ENCODE measurements at regions not wholly inside any gene's neighbourhood (a gene's known extent, or its start where the extent isn't known, plus 50 kb on each side); places are given as distances from the start of the nearest gene placed in this dataset.

DNA sequence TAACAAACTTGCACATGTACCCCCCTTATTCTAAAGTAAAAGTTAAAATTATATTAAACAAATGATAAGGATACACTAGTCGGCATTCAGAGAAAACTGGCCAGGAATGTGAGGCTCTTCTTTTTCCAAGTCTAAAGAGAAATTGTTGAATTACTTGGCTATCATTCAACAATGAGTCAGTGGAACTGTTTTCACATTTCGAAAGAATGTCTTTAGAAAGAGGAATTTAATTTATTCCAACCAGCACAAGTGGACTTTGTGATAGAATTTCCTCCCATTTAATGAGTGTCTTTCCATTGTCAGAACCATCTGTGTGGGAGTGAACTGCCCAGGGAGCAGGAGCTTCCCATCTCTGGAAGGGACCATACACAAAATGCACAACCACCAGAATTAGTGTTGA lies 792.2 kb downstream of the EPHA4 start:
- H3K36me3 ChIP-seq (ENCODE audit: control insufficient read depth, insufficient read depth, low read length) = no peaks in the 10 kb centered on the region
- no peak overlapping the region for H3K4me3 ChIP-seq (ENCODE audit: extremely low read depth, insufficient read depth, low read length, poor library complexity, severe bottlenecking)
- WGBS, 2 experiments (ENCODE audit: insufficient coverage in 2 of 2) = 100% methylated on average over 1 of the region's 2 CpGs; no CpG with 5 or more reads in 1 of the 2 experiments
- no peak overlapping the region for H3K27ac ChIP-seq (ENCODE audit: low read depth, low read length, severe bottlenecking)
- H3K4me1 ChIP-seq (ENCODE audit: control insufficient read depth, insufficient read depth, low read length, poor library complexity, severe bottlenecking) = no peaks in the 10 kb centered on the region
- H3K9me3 ChIP-seq (ENCODE audit: control insufficient read depth, low read length) = no peaks in the 10 kb centered on the region

GRCh38 chr2:220781622-220782241 lies 790.4 kb downstream of the EPHA4 start:
- H3K4me1 ChIP-seq (ENCODE audit: control insufficient read depth, insufficient read depth, low read length, poor library complexity, severe bottlenecking) = no peaks in the 10 kb centered on the region
- H3K9me3 ChIP-seq (ENCODE audit: control insufficient read depth, low read length) = no peaks in the 10 kb centered on the region
- H3K27ac ChIP-seq (ENCODE audit: low read depth, low read length, severe bottlenecking) = no peak overlapping the region
- H3K4me3 ChIP-seq (ENCODE audit: extremely low read depth, insufficient read depth, low read length, poor library complexity, severe bottlenecking) = no peak overlapping the region
- H3K36me3 ChIP-seq (ENCODE audit: control insufficient read depth, insufficient read depth, low read length) = no peaks in the 10 kb centered on the region
- 84 to 87% methylated on average over 3 of the region's 5 CpGs for WGBS, 2 experiments (ENCODE audit: insufficient coverage in 2 of 2)

- 96 to 100% methylated on average over 3 of the region's 5 CpGs for WGBS, 2 experiments (ENCODE audit: insufficient coverage in 2 of 2)
These were observed 789.4 kb downstream of the EPHA4 start for GRCh38 chr2:220782609-220783113.

GRCh38 chr2:220783671-220784070 lies 788.4 kb downstream of the EPHA4 start:
- Histone ChIP-seq H3K36me3 (ENCODE audit: control insufficient read depth, insufficient read depth, low read length) (no peaks in the 10 kb centered on the region), H3K27ac (ENCODE audit: low read depth, low read length, severe bottlenecking) (no peak overlapping the region), H3K9me3 (ENCODE audit: control insufficient read depth, low read length) (no peaks in the 10 kb centered on the region), H3K4me3 (ENCODE audit: extremely low read depth, insufficient read depth, low read length, poor library complexity, severe bottlenecking) (no peak overlapping the region), H3K4me1 (ENCODE audit: control insufficient read depth, insufficient read depth, low read length, poor library complexity, severe bottlenecking) (no peaks in the 10 kb centered on the region)
- WGBS, 2 experiments (ENCODE audit: insufficient coverage in 2 of 2) = no CpG with 5 or more reads among the region's 1 CpG

More at GRCh38 chr2:220782609-220783113, 789.4 kb downstream of the EPHA4 start:
- Histone ChIP-seq H3K36me3 (ENCODE audit: control insufficient read depth, insufficient read depth, low read length) (no peaks in the 10 kb centered on the region), H3K4me1 (ENCODE audit: control insufficient read depth, insufficient read depth, low read length, poor library complexity, severe bottlenecking) (no peaks in the 10 kb centered on the region), H3K27ac (ENCODE audit: low read depth, low read length, severe bottlenecking) (no peak overlapping the region), H3K9me3 (ENCODE audit: control insufficient read depth, low read length) (no peaks in the 10 kb centered on the region), H3K4me3 (ENCODE audit: extremely low read depth, insufficient read depth, low read length, poor library complexity, severe bottlenecking) (no peak overlapping the region)

DNA sequence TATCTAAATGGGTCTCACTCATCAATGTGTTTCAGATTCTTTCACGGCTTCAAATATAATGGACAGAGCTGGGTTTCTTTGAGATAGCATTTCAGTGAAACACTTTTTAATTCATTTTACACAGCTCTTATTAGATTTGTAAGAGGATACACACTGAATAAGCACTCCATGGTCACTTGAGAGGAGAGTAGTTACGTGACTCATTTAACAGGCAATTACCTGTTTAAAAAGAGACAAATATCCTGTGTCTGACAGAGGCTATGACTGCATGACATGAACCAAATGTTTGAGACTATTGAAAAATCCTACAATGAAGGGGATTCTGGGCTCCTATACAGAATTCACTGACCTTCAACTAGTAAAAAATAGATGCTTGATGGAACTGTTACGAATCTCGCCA lies 786.9 kb downstream of the EPHA4 start:
- Histone ChIP-seq H3K9me3 (ENCODE audit: control insufficient read depth, low read length) (no peaks in the 10 kb centered on the region), H3K27ac (ENCODE audit: low read depth, low read length, severe bottlenecking) (no peak overlapping the region), H3K36me3 (ENCODE audit: control insufficient read depth, insufficient read depth, low read length) (no peaks in the 10 kb centered on the region), H3K4me1 (ENCODE audit: control insufficient read depth, insufficient read depth, low read length, poor library complexity, severe bottlenecking) (no peaks in the 10 kb centered on the region), H3K4me3 (ENCODE audit: extremely low read depth, insufficient read depth, low read length, poor library complexity, severe bottlenecking) (no peak overlapping the region)
- WGBS, 2 experiments (ENCODE audit: insufficient coverage in 2 of 2) = 80% methylated on average over 1 of the region's 4 CpGs; no CpG with 5 or more reads in 1 of the 2 experiments

- no peaks in the 10 kb centered on the region for H3K9me3 ChIP-seq (ENCODE audit: control insufficient read depth, low read length)
- no peak overlapping the region for H3K4me3 ChIP-seq (ENCODE audit: extremely low read depth, insufficient read depth, low read length, poor library complexity, severe bottlenecking)
- 79 to 98% methylated on average over 4 to 5 of the region's 5 CpGs for WGBS, 2 experiments (ENCODE audit: insufficient coverage in 2 of 2)
- no peak overlapping the region for H3K27ac ChIP-seq (ENCODE audit: low read depth, low read length, severe bottlenecking)
- no peaks in the 10 kb centered on the region for H3K4me1 ChIP-seq (ENCODE audit: control insufficient read depth, insufficient read depth, low read length, poor library complexity, severe bottlenecking)
- no peaks in the 10 kb centered on the region for H3K36me3 ChIP-seq (ENCODE audit: control insufficient read depth, insufficient read depth, low read length)
These were observed 785.9 kb downstream of the EPHA4 start for GRCh38 chr2:220786216-220786615.

- H3K36me3 ChIP-seq (ENCODE audit: control insufficient read depth, insufficient read depth, low read length) = no peaks in the 10 kb centered on the region
- H3K4me3 ChIP-seq (ENCODE audit: extremely low read depth, insufficient read depth, low read length, poor library complexity, severe bottlenecking) = no peak overlapping the region
- no peaks in the 10 kb centered on the region for H3K9me3 ChIP-seq (ENCODE audit: control insufficient read depth, low read length)
- H3K27ac ChIP-seq (ENCODE audit: low read depth, low read length, severe bottlenecking) = no peak overlapping the region
- no peaks in the 10 kb centered on the region for H3K4me1 ChIP-seq (ENCODE audit: control insufficient read depth, insufficient read depth, low read length, poor library complexity, severe bottlenecking)
These were observed 784.9 kb downstream of the EPHA4 start for GRCh38 chr2:220787251-220787650.

GRCh38 chr2:220789961-220790360 lies 782.1 kb downstream of the EPHA4 start:
- no peak overlapping the region for H3K27ac ChIP-seq (ENCODE audit: low read depth, low read length, severe bottlenecking)
- H3K4me1 ChIP-seq (ENCODE audit: control insufficient read depth, insufficient read depth, low read length, poor library complexity, severe bottlenecking) = no peaks in the 10 kb centered on the region
- no peaks in the 10 kb centered on the region for H3K36me3 ChIP-seq (ENCODE audit: control insufficient read depth, insufficient read depth, low read length)
- no CpG with 5 or more reads among the region's 1 CpG for WGBS, 2 experiments (ENCODE audit: insufficient coverage in 2 of 2)
- H3K4me3 ChIP-seq (ENCODE audit: extremely low read depth, insufficient read depth, low read length, poor library complexity, severe bottlenecking) = no peak overlapping the region
- no peaks in the 10 kb centered on the region for H3K9me3 ChIP-seq (ENCODE audit: control insufficient read depth, low read length)

DNA sequence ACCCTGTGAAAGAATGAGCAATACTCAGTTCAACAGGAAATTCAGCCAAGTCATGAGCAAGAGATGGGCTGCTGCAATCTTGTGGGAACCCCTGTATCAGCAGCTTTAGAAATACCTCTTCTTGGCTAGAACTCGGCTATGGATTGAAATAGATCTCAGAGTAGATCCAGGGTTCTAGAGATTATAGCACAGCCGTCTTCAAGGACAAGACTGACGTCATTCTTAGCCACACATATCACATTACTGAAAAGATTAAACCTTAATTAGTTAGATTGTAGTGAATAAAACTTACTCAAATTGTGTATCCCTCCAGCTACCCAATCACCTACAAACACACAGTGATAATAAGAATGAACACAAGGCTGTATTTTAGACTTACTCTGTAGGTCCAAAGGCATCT lies 776.4 kb downstream of the EPHA4 start:
- no peaks in the 10 kb centered on the region for H3K4me1 ChIP-seq (ENCODE audit: control insufficient read depth, insufficient read depth, low read length, poor library complexity, severe bottlenecking)
- 86% methylated on average over 1 of the region's 3 CpGs; no CpG with 5 or more reads in 1 of the 2 experiments for WGBS, 2 experiments (ENCODE audit: insufficient coverage in 2 of 2)
- no peaks in the 10 kb centered on the region for H3K36me3 ChIP-seq (ENCODE audit: control insufficient read depth, insufficient read depth, low read length)
- no peaks in the 10 kb centered on the region for H3K9me3 ChIP-seq (ENCODE audit: control insufficient read depth, low read length)
- no peak overlapping the region for H3K27ac ChIP-seq (ENCODE audit: low read depth, low read length, severe bottlenecking)
- H3K4me3 ChIP-seq (ENCODE audit: extremely low read depth, insufficient read depth, low read length, poor library complexity, severe bottlenecking) = no peak overlapping the region

GRCh38 chr2:220811115-220811514 lies 761.0 kb downstream of the EPHA4 start:
- no CpG with 5 or more reads among the region's 1 CpG for WGBS, 2 experiments (ENCODE audit: insufficient coverage in 2 of 2)
- no peaks in the 10 kb centered on the region for H3K9me3 ChIP-seq (ENCODE audit: control insufficient read depth, low read length)
- H3K4me3 ChIP-seq (ENCODE audit: extremely low read depth, insufficient read depth, low read length, poor library complexity, severe bottlenecking) = no peak overlapping the region
- no peaks in the 10 kb centered on the region for H3K36me3 ChIP-seq (ENCODE audit: control insufficient read depth, insufficient read depth, low read length)
- H3K27ac ChIP-seq (ENCODE audit: low read depth, low read length, severe bottlenecking) = no peak overlapping the region
- no peaks in the 10 kb centered on the region for H3K4me1 ChIP-seq (ENCODE audit: control insufficient read depth, insufficient read depth, low read length, poor library complexity, severe bottlenecking)

DNA sequence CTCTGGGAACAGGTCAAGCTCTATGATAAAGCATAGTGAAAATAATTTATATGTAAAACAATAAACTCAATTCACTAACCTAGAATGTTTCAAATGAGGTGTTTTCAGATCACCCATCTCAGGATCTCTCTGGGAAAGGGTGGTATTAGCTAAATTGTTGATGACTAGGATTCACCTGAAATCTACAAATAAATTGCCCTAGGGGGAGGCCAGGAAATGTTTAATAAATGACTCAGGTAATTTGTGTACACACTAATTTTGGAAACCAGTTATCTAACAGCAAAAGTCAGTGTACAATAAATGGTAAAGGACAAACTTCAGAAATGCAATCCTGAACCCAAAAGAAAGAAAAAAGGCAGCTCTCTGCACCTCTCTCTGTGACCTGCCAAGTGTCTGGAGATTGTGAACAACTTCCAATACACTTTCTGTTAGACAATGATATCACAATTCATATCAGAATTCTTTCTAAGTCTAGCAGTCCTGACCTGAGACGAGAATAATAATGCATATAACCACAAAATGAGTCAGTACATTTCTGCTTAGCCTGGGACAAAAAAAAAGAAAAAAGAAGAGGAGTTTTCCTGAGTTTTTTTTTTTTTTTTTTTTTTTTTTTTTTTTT lies 760.0 kb downstream of the EPHA4 start:
- no peak overlapping the region for H3K4me3 ChIP-seq (ENCODE audit: extremely low read depth, insufficient read depth, low read length, poor library complexity, severe bottlenecking)
- WGBS, 2 experiments (ENCODE audit: insufficient coverage in 2 of 2) = no CpG with 5 or more reads among the region's 1 CpG
- H3K4me1 ChIP-seq (ENCODE audit: control insufficient read depth, insufficient read depth, low read length, poor library complexity, severe bottlenecking) = no peaks in the 10 kb centered on the region
- no peaks in the 10 kb centered on the region for H3K36me3 ChIP-seq (ENCODE audit: control insufficient read depth, insufficient read depth, low read length)
- H3K9me3 ChIP-seq (ENCODE audit: control insufficient read depth, low read length) = no peaks in the 10 kb centered on the region
- no peak overlapping the region for H3K27ac ChIP-seq (ENCODE audit: low read depth, low read length, severe bottlenecking)

Measured in mesodermal cell (in vitro differentiated cells).